ENCODE measurements at regions not wholly inside any gene's neighbourhood (a gene's known extent, or its start where the extent isn't known, plus 50 kb on each side); places are given as distances from the start of the nearest gene placed in this dataset.

DNA sequence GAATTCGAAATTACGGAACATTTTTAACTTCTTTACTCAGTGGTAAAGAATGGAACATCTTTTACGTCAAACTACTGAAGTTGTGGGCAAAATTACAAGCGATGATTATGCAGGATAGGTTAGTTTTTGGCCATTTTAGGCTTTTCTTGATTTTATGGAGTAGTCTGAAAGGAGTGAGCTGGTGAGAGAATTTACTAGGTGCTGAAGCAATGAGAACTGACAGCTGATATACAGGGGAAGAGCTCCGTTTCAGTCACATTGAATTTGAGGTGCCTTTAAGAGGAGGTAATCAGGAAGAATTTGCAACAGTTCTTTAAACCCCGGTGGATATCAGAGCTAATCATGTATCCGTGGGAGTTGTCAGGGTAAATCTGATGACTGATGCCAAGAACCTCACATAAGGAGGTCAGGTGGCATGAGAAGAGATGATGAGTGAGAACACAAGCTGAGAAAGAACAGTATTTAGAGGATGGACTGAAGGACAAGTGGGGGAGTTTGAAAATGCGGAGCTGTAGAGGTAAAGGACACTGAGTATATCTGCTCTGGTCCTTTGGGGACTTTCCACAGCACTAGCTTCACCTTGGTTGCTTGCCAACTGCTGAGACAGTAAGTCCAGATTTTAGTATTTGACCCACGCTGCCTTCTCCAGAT, 104.3 kb downstream of the AHR start:
- no peak overlapping the region for H2AFZ ChIP-seq (ENCODE audit: low read depth, low read length, poor library complexity, severe bottlenecking)
- DNase-seq (ENCODE audit: low read depth, low spot score) (no peak), ATAC-seq (no peak)
- H3K9me3 ChIP-seq (ENCODE audit: control insufficient read depth in 1 of 2, insufficient read depth in 1 of 2, low read depth in 1 of 2, low read length in 2 of 2), result no peaks in the 10 kb centered on the region
- no TSS peak for BruUV-seq (replicated peaks)
- no peaks in the 10 kb centered on the region for H4K20me1 ChIP-seq (ENCODE audit: insufficient read depth)
- no peaks in the 10 kb centered on the region for H3K9me2 ChIP-seq (ENCODE audit: insufficient read depth)
- H3K27ac ChIP-seq (ENCODE audit: low read depth, low read length), result no peak overlapping the region
- H3K27me3 ChIP-seq (ENCODE audit: insufficient read depth, low read length), result no peaks in the 10 kb centered on the region
- H3K9ac ChIP-seq (ENCODE audit: low read length), result no peak overlapping the region
- intact Hi-C loops (cut with micrococcal nuclease), result no loop called here
- peaks cover 0 to 23% of the 10 kb centered on the region in 2 experiments; a peak in 3 of 4 replicates for H3K4me1 ChIP-seq (ENCODE audit: control insufficient read depth in 1 of 2, insufficient read depth in 2 of 2, low read length in 2 of 2)
- ChIA-PET RAD21 (ENCODE audit: low non-redundant PET in 1 of 2, low total read pairs in 2 of 2, uncharacterized antibody in 2 of 2, unreplicated experiment in 2 of 2) (no interaction called here), POLR2A (no interaction called here), CTCF (no interaction called here)
- no peak overlapping the region for H3K4me2 ChIP-seq (ENCODE audit: low read length)
- H3K79me2 ChIP-seq (ENCODE audit: insufficient read depth, low read length), result no peaks in the 10 kb centered on the region
- H3K36me3 ChIP-seq (ENCODE audit: control insufficient read depth in 1 of 2, insufficient read depth in 2 of 2, low read length in 2 of 2), result no peaks in the 10 kb centered on the region
- no peak overlapping the region for H3K4me3 ChIP-seq (replicated peaks in 1 of 2; ENCODE audit: low read depth in 1 of 2, low read length in 2 of 2)
- no peak for TF ChIP-seq SIN3A (IDR thresholded peaks at IDR 0.05; ENCODE audit: low read depth)
- TF ChIP-seq CBX3 (IDR thresholded peaks at IDR 0.05; ENCODE audit: low read depth), result no peak
- TF ChIP-seq, protein P1, sequence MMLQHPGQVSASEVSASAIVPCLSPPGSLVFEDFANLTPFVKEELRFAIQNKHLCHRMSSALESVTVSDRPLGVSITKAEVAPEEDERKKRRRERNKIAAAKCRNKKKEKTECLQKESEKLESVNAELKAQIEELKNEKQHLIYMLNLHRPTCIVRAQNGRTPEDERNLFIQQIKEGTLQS (IDR thresholded peaks at IDR 0.05), result no peak

DNA sequence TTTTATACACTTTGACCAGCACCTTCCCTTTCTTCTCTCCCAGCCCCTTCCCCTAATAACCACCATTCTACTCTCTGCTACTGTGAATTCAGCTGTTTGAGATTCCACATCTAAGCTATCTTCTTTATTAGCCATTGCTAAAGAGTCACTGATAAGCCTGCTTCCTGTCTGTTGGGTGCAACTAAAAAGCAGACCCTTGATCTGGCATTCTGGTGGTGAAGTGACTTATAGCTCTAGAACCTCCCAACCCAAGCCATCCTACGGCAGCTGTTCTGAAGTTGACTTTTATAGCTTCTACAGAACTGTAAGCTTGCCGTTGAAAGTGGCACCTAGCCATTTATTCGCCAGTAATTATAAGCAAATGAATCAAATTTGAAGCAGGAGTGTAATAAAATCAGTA, 105.6 kb downstream of the AHR start:
- CTCF ChIA-PET, result no interaction called here

More for the DNA sequence above, 105.6 kb downstream of the AHR start:
- no TSS peak for BruUV-seq (replicated peaks)
- Histone ChIP-seq H2AFZ (ENCODE audit: low read depth, low read length, poor library complexity, severe bottlenecking) (no peak overlapping the region), H3K4me1 (ENCODE audit: control insufficient read depth in 1 of 2, insufficient read depth in 2 of 2, low read length in 2 of 2) (peaks cover 8 to 35% of the 10 kb centered on the region in 2 experiments), H3K36me3 (ENCODE audit: control insufficient read depth in 1 of 2, insufficient read depth in 2 of 2, low read length in 2 of 2) (no peaks in the 10 kb centered on the region), H3K27me3 (ENCODE audit: insufficient read depth, low read length) (no peaks in the 10 kb centered on the region), H3K9me2 (ENCODE audit: insufficient read depth) (no peaks in the 10 kb centered on the region), H3K4me3 (replicated peaks in 1 of 2; ENCODE audit: low read depth in 1 of 2, low read length in 2 of 2) (no peak overlapping the region), H3K4me2 (ENCODE audit: low read length) (no peak overlapping the region), H3K27ac (ENCODE audit: low read depth, low read length) (no peak overlapping the region), H4K20me1 (ENCODE audit: insufficient read depth) (no peaks in the 10 kb centered on the region), H3K9ac (ENCODE audit: low read length) (no peak overlapping the region), H3K79me2 (ENCODE audit: insufficient read depth, low read length) (no peaks in the 10 kb centered on the region), H3K9me3 (ENCODE audit: control insufficient read depth in 1 of 2, insufficient read depth in 1 of 2, low read depth in 1 of 2, low read length in 2 of 2) (no peaks in the 10 kb centered on the region)
- TF ChIP-seq, protein P2, sequence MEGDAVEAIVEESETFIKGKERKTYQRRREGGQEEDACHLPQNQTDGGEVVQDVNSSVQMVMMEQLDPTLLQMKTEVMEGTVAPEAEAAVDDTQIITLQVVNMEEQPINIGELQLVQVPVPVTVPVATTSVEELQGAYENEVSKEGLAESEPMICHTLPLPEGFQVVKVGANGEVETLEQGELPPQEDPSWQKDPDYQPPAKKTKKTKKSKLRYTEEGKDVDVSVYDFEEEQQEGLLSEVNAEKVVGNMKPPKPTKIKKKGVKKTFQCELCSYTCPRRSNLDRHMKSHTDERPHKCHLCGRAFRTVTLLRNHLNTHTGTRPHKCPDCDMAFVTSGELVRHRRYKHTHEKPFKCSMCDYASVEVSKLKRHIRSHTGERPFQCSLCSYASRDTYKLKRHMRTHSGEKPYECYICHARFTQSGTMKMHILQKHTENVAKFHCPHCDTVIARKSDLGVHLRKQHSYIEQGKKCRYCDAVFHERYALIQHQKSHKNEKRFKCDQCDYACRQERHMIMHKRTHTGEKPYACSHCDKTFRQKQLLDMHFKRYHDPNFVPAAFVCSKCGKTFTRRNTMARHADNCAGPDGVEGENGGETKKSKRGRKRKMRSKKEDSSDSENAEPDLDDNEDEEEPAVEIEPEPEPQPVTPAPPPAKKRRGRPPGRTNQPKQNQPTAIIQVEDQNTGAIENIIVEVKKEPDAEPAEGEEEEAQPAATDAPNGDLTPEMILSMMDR (IDR thresholded peaks at IDR 0.05 in 2 of 3, conservative IDR thresholded peaks at IDR 0.05 in 1 of 3; ENCODE audit: borderline replicate concordance in 1 of 3, insufficient read depth in 1 of 3, low read depth in 2 of 3, low read length in 2 of 3), result no peak
- no peak for TF ChIP-seq YY1 (IDR thresholded peaks at IDR 0.05; ENCODE audit: extremely low read depth, insufficient replicate concordance, low read depth, low read length)
- TF ChIP-seq, protein P1 (IDR thresholded peaks at IDR 0.05), result no peak
- no peak for TF ChIP-seq ELF1 (IDR thresholded peaks at IDR 0.05; ENCODE audit: borderline replicate concordance, low read depth)
- TF ChIP-seq, protein P3, sequence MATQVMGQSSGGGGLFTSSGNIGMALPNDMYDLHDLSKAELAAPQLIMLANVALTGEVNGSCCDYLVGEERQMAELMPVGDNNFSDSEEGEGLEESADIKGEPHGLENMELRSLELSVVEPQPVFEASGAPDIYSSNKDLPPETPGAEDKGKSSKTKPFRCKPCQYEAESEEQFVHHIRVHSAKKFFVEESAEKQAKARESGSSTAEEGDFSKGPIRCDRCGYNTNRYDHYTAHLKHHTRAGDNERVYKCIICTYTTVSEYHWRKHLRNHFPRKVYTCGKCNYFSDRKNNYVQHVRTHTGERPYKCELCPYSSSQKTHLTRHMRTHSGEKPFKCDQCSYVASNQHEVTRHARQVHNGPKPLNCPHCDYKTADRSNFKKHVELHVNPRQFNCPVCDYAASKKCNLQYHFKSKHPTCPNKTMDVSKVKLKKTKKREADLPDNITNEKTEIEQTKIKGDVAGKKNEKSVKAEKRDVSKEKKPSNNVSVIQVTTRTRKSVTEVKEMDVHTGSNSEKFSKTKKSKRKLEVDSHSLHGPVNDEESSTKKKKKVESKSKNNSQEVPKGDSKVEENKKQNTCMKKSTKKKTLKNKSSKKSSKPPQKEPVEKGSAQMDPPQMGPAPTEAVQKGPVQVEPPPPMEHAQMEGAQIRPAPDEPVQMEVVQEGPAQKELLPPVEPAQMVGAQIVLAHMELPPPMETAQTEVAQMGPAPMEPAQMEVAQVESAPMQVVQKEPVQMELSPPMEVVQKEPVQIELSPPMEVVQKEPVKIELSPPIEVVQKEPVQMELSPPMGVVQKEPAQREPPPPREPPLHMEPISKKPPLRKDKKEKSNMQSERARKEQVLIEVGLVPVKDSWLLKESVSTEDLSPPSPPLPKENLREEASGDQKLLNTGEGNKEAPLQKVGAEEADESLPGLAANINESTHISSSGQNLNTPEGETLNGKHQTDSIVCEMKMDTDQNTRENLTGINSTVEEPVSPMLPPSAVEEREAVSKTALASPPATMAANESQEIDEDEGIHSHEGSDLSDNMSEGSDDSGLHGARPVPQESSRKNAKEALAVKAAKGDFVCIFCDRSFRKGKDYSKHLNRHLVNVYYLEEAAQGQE (IDR thresholded peaks at IDR 0.05; ENCODE audit: low read depth), result no peak
- TF ChIP-seq RAD21 (IDR thresholded peaks at IDR 0.05; ENCODE audit: low read depth), result no peak
- TF ChIP-seq EGR1 (IDR thresholded peaks at IDR 0.05; ENCODE audit: low read depth), result no peak
- TF ChIP-seq FOSL1 (IDR thresholded peaks at IDR 0.05; ENCODE audit: low read depth), result no peak
- TF ChIP-seq SRF (IDR thresholded peaks at IDR 0.05; ENCODE audit: low read depth), result no peak
- no peak for TF ChIP-seq JUND (IDR thresholded peaks at IDR 0.05)
- TF ChIP-seq EZH2 (IDR thresholded peaks at IDR 0.05), result no peak
- DNase-seq (ENCODE audit: low read depth, low spot score), result no peak
- POLR2A ChIA-PET, result no interaction called here
- intact Hi-C loops (cut with micrococcal nuclease), result no loop called here
- no peak for ATAC-seq
- RAD21 ChIA-PET (ENCODE audit: low non-redundant PET in 1 of 2, low total read pairs in 2 of 2, uncharacterized antibody in 2 of 2, unreplicated experiment in 2 of 2), result no interaction called here
